Skeletal muscle cell (primary cell): ENCODE measurements at regions not wholly inside any gene's neighbourhood (a gene's known extent, or its start where the extent isn't known, plus 50 kb on each side); places are given as distances from the start of the nearest gene placed in this dataset.
"Not testable (repeated sequence)": the region's sequence is repeated elsewhere in the genome, so short reads cannot be mapped to it uniquely, and the experiment has no call there.

Experiments used
- DNase-seq: peaks from one replicate; pipeline ENCODE4 v3.0.0-alpha.2; 2010; ENCODE audit warnings: low read depth
- H3K4me3 ChIP-seq: 2 replicates; pipeline ENCODE4 v1.5.1; 2011; ENCODE audit warnings: low read depth, mild to moderate bottlenecking, control low read depth, low read length, moderate library complexity

DNA sequence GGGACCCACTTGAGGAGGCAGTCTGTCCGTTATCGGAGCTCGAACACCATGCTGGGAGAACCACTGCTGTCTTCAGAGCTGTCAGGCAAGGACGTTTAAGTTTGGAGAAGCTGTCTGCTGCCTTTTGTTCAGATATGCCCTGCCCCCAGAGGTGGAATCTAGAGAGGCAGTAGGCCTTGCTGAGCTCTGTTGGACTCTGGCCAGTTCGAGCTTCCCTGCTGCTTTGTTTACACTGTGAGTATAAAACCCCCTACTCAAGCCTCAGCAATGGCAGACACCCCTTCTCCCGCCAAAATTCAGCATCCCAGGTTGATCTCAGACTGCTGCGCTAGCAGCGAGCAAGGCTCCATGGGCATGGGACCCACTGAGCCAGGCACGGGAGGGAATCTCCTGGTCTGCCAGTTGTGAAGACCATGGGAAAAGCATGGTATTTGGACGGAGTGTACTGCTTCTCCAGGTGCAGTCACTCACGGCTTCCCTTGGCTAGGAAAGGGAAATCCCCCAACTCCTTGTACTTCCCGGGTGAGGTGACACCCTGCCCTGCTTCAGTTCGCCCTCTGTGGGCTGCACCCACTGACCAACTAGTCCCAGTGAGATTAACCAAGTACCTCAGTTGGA lies 134.5 kb upstream of the RBMS1 start:
- not testable (repeated sequence) for DNase-seq, H3K4me3 ChIP-seq

GRCh38 chr2:160628811-160629210 lies 135.2 kb upstream of the RBMS1 start:
- no peak for DNase-seq
- H3K4me3 ChIP-seq, result no peak overlapping the region

DNA sequence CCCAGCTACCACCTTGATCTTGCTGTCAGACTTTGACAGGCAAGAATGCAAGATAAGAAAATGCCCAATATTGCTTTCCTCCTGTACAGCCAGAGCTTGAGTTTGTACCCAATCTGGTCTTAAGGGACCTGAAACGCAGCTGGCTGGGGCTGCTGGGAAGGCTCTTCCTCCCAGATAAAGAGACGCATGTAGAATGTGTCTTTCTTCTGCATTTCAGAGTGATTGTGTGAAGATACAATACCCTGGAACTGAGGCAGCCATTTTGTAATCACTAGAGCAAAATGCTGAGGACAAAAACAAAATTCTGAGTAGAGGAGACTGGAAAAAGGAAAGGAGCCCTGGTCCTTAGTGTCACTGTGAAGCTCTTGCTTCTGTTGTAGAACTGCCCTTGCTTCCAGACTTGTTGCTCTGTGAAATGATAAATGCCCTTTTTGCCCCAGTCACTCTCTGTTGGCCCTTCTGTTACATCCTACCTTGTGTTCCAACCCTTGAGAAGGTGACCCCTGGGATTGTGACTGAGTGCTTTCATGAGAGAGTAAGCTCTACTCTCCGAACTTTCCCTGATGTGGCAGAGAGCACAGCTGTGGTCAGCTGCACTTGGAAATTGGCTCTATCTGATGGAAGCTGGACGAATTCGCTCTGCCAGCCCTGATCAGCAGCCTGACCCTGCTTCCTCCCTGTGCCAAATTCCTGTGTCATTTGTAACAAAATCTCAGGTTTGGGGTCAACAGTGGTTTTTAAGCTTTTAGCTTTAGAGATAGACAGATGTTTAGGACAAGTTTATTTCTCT lies 137.4 kb upstream of the RBMS1 start:
- no peak for DNase-seq
- no peak overlapping the region for H3K4me3 ChIP-seq

DNA sequence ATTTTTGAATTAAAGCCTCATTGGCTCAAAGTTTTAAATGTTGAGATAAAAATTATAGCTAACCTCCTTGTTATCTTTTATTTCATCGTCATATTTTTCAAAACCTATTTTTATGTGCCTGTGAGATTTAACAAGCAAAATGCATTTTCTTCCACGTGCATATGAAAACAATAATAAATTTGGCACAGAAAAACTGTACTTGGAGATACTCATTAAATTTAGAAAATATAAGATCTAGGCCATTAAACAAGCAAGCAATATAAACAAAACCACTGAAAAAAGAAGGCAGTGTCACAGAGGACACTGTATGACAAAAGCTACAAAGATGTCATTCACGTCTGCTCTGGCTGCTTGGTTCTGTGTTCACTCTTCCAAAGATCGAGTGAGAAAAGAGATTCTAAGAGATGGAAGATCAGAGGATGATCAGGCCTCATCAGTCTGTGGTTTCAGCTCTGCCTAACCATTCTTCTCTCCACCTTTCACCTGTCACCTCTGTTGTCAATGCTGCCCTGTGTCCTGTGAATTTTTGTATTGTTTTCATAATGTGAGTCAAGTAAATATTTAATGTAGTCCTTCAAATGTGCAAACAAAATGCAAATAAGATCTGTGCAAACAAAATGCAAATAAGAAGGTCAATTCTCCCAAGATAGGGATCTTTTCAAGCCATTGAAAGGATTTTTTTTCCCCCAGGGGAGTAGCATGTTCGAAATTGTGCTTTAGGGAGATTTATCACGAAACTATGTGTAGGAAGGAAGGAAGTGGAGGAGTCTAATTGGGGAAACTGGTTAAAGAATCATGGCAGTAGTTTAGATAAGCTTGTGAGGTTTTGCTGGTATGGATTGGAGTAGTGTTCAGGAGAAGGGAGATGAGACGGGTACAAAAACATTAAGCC lies 138.7 kb upstream of the RBMS1 start:
- no peak for DNase-seq
- H3K4me3 ChIP-seq, result no peak overlapping the region

- no peak for DNase-seq
- no peak overlapping the region for H3K4me3 ChIP-seq
These were observed 140.8 kb upstream of the RBMS1 start for GRCh38 chr2:160634436-160634835.

DNA sequence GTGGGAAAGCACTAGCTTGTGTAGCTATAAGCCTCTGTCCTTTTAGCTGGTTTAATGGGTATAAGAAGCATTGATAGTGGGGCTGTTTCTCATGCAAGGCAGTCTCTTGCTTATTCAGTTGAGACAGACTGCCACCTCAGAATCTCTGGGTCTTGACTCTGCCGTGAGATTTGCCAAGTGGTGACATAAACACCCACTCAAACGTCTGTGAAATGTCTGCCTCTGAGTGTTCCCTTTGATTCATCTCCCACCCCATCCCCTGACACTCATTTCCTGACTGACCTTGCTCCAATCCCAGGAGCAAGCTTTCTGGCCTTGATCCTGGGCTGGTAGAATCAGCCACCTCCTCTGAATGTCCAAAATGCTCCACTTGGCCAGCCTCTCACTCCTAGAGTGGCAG lies 141.9 kb upstream of the RBMS1 start:
- DNase-seq, result peak; percentile 64
- H3K4me3 ChIP-seq, result no peak overlapping the region

GRCh38 chr2:160639472-160639871 lies 145.9 kb upstream of the RBMS1 start:
- DNase-seq, result no peak
- no peak overlapping the region for H3K4me3 ChIP-seq

DNA sequence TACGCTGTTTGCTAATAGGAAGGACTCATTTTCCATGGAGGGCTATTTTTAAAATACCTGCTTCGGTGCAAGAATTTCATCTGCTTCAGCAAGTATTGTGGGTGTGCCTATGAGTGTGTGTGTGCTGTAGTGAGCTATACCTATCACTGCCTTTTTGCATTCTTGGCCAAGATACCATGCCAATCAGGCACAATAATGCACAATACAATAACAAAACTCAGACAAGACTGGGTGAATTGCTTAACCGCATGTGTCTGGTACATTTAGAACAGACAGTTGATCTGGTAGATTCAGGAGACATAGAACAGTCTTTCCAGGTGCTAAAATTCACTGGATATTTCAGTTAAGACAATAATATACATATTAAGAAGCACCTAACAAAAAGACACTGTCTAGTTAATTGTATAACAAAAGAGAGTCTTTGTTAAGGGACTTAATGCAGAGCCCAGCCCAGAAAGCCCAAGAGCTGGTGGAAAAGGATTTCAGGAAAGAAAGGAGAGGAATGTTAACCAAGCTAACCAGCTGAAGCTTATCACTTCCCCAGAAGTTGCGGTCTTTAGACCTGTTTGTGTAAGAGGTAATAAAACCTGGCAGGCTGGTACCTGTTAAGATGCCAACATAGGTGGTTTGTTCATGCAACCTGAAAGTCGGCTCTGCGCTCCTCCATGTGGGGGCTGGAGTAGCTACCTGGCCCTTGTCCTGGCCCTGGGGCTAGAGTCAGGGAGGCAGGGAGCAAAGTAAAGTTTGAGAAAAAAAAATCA lies 153.3 kb upstream of the RBMS1 start:
- H3K4me3 ChIP-seq, result no peak overlapping the region

DNA sequence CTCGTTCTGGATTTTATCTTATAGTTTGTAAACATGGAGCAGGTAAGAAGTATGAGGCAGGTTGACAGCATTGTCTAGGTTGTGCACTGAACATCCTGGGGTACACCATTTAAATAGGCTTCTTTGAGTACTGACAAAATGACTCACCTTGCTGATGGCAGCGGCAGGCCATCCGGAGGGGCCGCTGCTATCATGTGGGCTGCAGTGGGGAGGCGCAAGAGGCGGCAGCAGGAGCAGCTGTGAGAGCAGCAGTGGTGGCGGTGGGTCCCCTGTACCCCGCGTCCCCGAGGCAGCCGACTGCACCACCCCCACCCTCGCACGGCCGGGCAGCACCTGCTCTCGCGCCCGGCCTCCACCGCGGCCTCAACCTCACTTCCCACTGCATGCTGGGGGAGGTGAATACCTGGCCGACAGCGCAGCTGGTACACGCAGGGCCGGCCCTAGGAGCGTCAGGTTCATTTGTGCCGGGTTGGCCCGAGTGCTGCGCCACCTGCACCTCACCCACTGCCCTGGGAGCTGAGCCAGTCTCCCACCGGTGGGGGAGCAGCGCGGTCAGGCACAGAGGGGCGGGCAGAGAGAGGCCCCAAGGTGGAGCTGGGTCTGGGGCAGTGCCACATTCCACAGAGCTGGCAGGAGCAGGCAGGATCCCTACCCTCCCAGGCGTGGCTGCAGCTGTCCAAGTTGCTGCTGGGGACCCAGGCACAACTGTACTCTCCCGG lies 154.5 kb upstream of the RBMS1 start:
- DNase-seq, result no peak
- H3K4me3 ChIP-seq, result no peak overlapping the region

More for the DNA sequence above, 153.3 kb upstream of the RBMS1 start:
- no peak for DNase-seq

- no peak for DNase-seq
- H3K4me3 ChIP-seq, result no peak overlapping the region
These were observed 156.1 kb upstream of the RBMS1 start for GRCh38 chr2:160649698-160650097.

DNA sequence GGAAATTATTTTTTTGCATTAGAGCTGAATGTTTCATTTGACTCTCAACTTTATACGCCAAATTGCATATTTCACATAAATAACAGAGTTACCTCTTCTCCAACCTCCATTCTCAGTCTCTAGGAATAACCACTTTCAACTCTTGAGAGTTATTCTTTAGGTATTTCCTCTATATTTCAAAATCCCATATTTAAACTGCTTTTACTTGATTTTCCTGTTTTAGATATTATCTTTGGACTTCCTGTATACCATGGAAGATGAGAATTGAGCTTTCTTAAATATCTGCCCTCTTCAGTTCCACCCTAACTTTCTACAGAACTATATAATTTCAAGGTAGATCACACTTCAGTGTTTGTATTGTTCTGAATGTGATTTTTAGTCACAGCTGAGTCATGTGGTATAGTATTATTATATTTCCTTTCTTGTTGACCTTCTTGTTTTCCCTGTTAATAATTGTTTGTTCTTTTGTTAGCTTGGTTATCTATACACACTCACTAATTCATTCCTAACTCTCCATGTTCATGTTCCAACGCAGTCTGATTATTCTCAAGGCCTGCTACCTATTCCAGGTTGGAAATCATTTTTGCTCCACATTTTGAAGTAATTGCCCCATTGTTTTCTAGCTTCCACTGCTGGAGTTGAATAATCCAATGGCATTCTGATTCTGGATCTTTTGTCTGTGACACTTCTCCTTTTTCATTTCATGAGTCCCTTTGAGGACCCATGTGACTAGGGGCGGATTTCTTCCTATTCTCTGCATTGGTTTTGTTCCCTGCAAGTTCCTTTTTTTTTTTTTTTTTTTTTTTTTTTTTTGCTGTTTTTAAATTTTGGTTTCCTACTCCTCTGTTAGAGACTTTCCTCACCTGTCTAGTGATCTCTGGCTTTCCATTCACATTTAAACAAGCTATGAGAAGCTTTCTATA lies 156.8 kb upstream of the RBMS1 start:
- no peak overlapping the region for H3K4me3 ChIP-seq
- no peak for DNase-seq

DNA sequence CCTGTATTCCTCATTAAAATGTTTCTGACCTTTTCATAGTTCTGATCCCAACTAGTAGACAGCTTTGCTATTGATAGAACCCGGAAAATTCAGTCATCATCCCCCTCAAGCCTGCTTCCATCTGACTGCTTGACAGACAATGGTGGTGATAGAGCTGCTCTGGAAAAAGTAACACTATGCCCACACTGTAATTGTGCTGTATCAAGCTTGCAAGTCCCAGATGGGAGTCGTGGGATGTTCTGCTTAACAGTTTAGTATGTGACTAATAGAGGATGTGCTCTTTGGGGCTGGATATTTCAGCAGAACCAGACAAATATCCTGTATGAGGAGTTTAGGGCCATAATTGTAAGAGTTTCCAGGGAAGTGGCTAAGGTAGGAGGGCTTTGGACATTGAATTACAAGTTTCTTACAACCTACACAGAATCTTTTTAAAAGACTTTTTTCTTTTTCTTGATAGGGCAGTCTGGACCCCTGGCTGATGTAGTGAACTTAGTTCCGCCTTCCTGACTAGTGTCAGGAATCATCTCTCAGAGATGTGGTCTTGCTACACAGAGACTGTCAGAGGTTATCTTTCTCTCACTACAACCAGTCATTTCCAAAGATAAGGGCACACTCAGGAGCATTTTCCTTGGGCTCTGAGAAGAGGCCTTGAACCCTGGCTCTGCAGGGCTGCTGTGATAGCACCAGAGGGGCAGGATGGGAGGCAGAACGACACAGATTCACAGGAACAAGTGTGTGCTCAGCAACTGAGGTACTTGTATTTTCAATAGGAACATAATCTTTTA lies 158.0 kb upstream of the RBMS1 start:
- H3K4me3 ChIP-seq, result no peak overlapping the region
- peak; percentile 62 for DNase-seq

GRCh38 chr2:160652236-160652635 lies 158.6 kb upstream of the RBMS1 start:
- no peak overlapping the region for H3K4me3 ChIP-seq
- no peak for DNase-seq

GRCh38 chr2:160657196-160657595 lies 163.6 kb upstream of the RBMS1 start:
- no peak overlapping the region for H3K4me3 ChIP-seq
- peak; percentile 52 for DNase-seq

GRCh38 chr2:160658851-160659250 lies 165.2 kb upstream of the RBMS1 start:
- no peak for DNase-seq
- no peak overlapping the region for H3K4me3 ChIP-seq

GRCh38 chr2:160660741-160661140 lies 167.1 kb upstream of the RBMS1 start:
- DNase-seq, result no peak
- no peak overlapping the region for H3K4me3 ChIP-seq

DNA sequence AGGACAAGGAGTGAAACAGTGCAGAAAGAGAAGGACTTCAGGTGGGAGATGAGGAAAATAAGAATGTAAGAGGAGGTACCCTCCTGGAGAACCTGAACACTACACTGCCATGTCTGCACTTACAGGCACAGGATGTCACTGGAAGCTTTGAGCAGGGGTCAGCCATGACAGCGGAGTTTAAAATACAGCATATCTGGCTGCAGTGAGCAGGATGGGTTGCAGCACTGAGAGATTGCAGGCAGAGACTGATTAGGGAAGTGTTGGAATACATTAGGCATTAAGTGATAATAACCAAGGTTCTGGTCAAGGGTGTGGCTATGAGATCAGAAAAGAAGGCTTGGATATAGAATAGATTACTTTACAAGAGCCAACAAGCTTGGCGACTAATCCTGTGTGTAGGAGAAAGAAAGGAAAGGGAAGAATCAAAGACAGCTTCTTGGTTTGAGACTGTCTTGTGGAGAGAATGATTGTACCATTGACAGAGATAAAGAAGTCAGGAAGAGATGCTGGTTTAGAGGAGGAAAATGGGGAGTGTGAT lies 171.1 kb upstream of the RBMS1 start:
- no peak for DNase-seq
- H3K4me3 ChIP-seq, result no peak overlapping the region
